DMS79 treated with DMSO at 0.1 percent for 48 hours (cell line): ENCODE measurements at regions not wholly inside any gene's neighbourhood (a gene's known extent, or its start where the extent isn't known, plus 50 kb on each side); places are given as distances from the start of the nearest gene placed in this dataset.

ENCODE experiments used
- DNase-seq: peaks from one replicate; lab custom pipeline; 2025; lab: John Stamatoyannopoulos, UW

GRCh38 chr18:2312440-2312839 is 258.9 kb downstream of the METTL4 start:
- no peak for DNase-seq

GRCh38 chr18:2313332-2313731 is 258.0 kb downstream of the METTL4 start:
- DNase-seq, result no peak

- no peak for DNase-seq
Measured at GRCh38 chr18:2316082-2316750, 255.1 kb downstream of the METTL4 start.

- DNase-seq, result no peak
Measured at GRCh38 chr18:2316751-2317696, 254.3 kb downstream of the METTL4 start.

GRCh38 chr18:2324459-2324858 is 246.8 kb downstream of the METTL4 start:
- no peak for DNase-seq

GRCh38 chr18:2325308-2325849 is 245.9 kb downstream of the METTL4 start:
- no peak for DNase-seq

GRCh38 chr18:2325933-2326332 is 245.4 kb downstream of the METTL4 start:
- no peak for DNase-seq

- no peak for DNase-seq
Measured at GRCh38 chr18:2326999-2327398, 244.3 kb downstream of the METTL4 start.

GRCh38 chr18:2330764-2331163 is 240.5 kb downstream of the METTL4 start:
- DNase-seq, result no peak

- DNase-seq, result no peak
Measured at GRCh38 chr18:2331491-2331890, 239.8 kb downstream of the METTL4 start.

GRCh38 chr18:2336690-2337392 is 234.5 kb downstream of the METTL4 start:
- no peak for DNase-seq

GRCh38 chr18:2337552-2338141 is 233.7 kb downstream of the METTL4 start:
- DNase-seq, result no peak

- DNase-seq, result no peak
Measured at GRCh38 chr18:2338601-2339000, 232.7 kb downstream of the METTL4 start.

GRCh38 chr18:2340335-2340734 is 231.0 kb downstream of the METTL4 start:
- no peak for DNase-seq

- no peak for DNase-seq
Measured at GRCh38 chr18:2348003-2348402, 223.3 kb downstream of the METTL4 start.

GRCh38 chr18:2351126-2351850 is 220.0 kb downstream of the METTL4 start:
- DNase-seq, result no peak

- DNase-seq, result no peak
Measured at GRCh38 chr18:2354292-2354691, 217.0 kb downstream of the METTL4 start.

- DNase-seq, result no peak
Measured at GRCh38 chr18:2356906-2357305, 214.4 kb downstream of the METTL4 start.

- DNase-seq, result no peak
Measured at GRCh38 chr18:2360861-2361260, 210.4 kb downstream of the METTL4 start.

- DNase-seq, result no peak
Measured at GRCh38 chr18:2368102-2368501, 203.2 kb downstream of the METTL4 start.

- no peak for DNase-seq
Measured at GRCh38 chr18:2376707-2377106, 194.6 kb downstream of the METTL4 start.
